ENCODE measurements at regions not wholly inside any gene's neighbourhood (a gene's known extent, or its start where the extent isn't known, plus 50 kb on each side); places are given as distances from the start of the nearest gene placed in this dataset.

DNA sequence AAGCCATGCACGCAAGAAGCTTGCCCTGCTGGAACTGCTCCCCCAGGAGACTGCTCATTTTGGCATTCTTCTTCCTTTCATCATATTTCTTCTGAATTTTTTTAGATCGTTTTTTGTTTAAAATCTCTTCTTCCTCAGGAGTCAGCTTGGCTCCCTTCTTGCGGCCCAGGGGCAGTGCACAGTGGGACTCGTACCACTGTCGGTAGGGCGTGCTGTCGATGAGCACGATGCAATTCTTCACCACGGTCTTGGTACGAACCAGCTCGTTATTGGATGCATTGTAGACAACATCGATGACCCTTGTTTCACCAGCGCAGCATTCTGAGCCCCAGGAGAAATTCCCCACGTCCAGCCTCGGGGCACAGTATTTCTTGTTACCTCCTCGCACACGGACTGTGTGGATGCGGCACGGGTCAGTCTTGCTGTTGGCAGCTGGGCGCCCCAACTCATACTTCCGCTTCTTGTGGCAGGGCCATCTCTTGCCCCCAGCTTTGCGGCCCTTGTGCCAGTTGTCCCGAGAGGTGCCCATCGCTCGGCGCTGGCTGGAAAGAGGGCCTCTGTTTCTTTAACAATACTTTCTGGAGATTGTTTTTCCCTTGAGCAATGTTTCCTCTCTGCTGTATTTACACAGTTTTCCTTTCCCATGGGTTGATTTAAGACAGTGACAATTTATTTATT, 452.4 kb downstream of the TMEM121 start:
- TF ChIP-seq ZNF274 (IDR thresholded peaks at IDR 0.05; ENCODE audit: low read depth, low read length) (no peak), SUZ12 (IDR thresholded peaks at IDR 0.05; ENCODE audit: extremely low read depth, insufficient read depth, insufficient read length) (no peak), YY1 (IDR thresholded peaks at IDR 0.05; ENCODE audit: insufficient read depth, insufficient read length) (no peak)

All from NT2/D1 (cell line).